ENCODE measurements at regions not wholly inside any gene's neighbourhood (a gene's known extent, or its start where the extent isn't known, plus 50 kb on each side); places are given as distances from the start of the nearest gene placed in this dataset.

GRCh38 chr5:51669095-51669494 lies 285.8 kb downstream of the ISL1 start:
- TF ChIP-seq SMC3 (IDR thresholded peaks at IDR 0.05; ENCODE audit: low read depth, low read length) = no peak
- TF ChIP-seq MAFK (IDR thresholded peaks at IDR 0.05; ENCODE audit: low read depth, low read length) = no peak
- TF ChIP-seq, protein P1, sequence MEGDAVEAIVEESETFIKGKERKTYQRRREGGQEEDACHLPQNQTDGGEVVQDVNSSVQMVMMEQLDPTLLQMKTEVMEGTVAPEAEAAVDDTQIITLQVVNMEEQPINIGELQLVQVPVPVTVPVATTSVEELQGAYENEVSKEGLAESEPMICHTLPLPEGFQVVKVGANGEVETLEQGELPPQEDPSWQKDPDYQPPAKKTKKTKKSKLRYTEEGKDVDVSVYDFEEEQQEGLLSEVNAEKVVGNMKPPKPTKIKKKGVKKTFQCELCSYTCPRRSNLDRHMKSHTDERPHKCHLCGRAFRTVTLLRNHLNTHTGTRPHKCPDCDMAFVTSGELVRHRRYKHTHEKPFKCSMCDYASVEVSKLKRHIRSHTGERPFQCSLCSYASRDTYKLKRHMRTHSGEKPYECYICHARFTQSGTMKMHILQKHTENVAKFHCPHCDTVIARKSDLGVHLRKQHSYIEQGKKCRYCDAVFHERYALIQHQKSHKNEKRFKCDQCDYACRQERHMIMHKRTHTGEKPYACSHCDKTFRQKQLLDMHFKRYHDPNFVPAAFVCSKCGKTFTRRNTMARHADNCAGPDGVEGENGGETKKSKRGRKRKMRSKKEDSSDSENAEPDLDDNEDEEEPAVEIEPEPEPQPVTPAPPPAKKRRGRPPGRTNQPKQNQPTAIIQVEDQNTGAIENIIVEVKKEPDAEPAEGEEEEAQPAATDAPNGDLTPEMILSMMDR (conservative IDR thresholded peaks at IDR 0.05; ENCODE audit: low read depth, low read length) = no peak
